Ovary (tissue), 7 donors: ENCODE measurements at regions not wholly inside any gene's neighbourhood (a gene's known extent, or its start where the extent isn't known, plus 50 kb on each side); places are given as distances from the start of the nearest gene placed in this dataset.

Experiments
- DNase-seq, 5 donors: peaks; one replicate each; pipeline ENCODE4 v3.0.0-alpha.2; 2019 to 2020
- H3K27ac ChIP-seq, 2 donors: fragments of 200-600 bp; one replicate each; pipeline versions ENCODE4 v1.5.1 to v1.8.0; 2019 to 2022
- H3K27me3 ChIP-seq: fragments of 200-600 bp; one replicate; pipeline ENCODE4 v1.8.0; 2022
- H3K36me3 ChIP-seq: fragments of 200-600 bp; sonication (generic); one replicate; pipeline ENCODE4 v1.5.1; 2019
- H3K4me1 ChIP-seq: one replicate; pipeline ENCODE4 v1.8.1; 2013; ENCODE audit warnings: mild to moderate bottlenecking, moderate library complexity; ENCODE audit not compliant: insufficient read depth
- H3K4me3 ChIP-seq: fragments of 200-600 bp; sonication (generic); one replicate; pipeline ENCODE4 v1.5.1; 2017
- H3K9me3 ChIP-seq, 2 donors: fragments of 200-600 bp in 1 of 2; sonication (generic) in 1 of 2; one replicate each; pipeline versions ENCODE4 v1.5.1 to v1.8.1; 2013 to 2019; ENCODE audit warnings: mild to moderate bottlenecking in 1 of 2, moderate library complexity in 1 of 2
- CTCF ChIP-seq, 3 donors: fragments of 450-650 bp in 2 of 3; fragments of 200-600 bp in 1 of 3; IDR thresholded peaks; one replicate each; pipeline versions ENCODE4 v1.5.1 to v1.8.0; 2016 to 2022; ENCODE audit warnings: antibody characterized with exemption in 3 of 3, mild to moderate bottlenecking in 1 of 3
- EP300 ChIP-seq: sonication (generic); formaldehyde crosslinking; IDR thresholded peaks from one replicate; pipeline ENCODE4 v1.6.1; 2017; ENCODE audit warnings: antibody characterized with exemption
- POLR2A ChIP-seq: fragments of 450-650 bp; IDR thresholded peaks from one replicate; pipeline ENCODE4 v1.6.1; 2017; ENCODE audit warnings: antibody characterized with exemption, mild to moderate bottlenecking, moderate library complexity
- WGBS, 3 donors: extraction: QIAGEN DNeasy Blood & Tissue Kit in 1 of 3; methylation state at CpG; one replicate each; pipeline versions ENCODE4 v1.1.5 to v1.1.7; 2013 to 2017; 5-methylcytosine and 5-hydroxymethylcytosine counted together
- intact Hi-C, 4 donors: fragments of 100-400 bp; cut with DNase I; formaldehyde crosslinking; loops; one replicate each; pipeline versions ENCODE4 v1.11.0 to v1.15.1; 2022 to 2023
- donor health status: DM: no; HTN: no; CAD: no; lungs with moderate emphysema.
- donor health status: DM: no; HTN: no; CAD: no.
- donor health status: Bipolar disorder and iron deficiency.
- donor health status: DM: no; HTN: no; CAD: no.
- donor health status: DM: yes; HTN: yes; CAD: no.

- TF ChIP-seq POLR2A (no peak), CTCF (IDR thresholded peaks at IDR 0.05) (no peak), EP300 (no peak)
- Histone ChIP-seq H3K4me3 (no peak overlapping the region), H3K27ac (no peak overlapping the region), H3K27me3 (no peaks in the 10 kb centered on the region), H3K9me3 (no peaks in the 10 kb centered on the region), H3K36me3 (no peaks in the 10 kb centered on the region), H3K4me1 (no peaks in the 10 kb centered on the region)
- no peak for DNase-seq
- WGBS, 3 donors: 93 to 100% (median 96%) methylated on average over 1 of the region's 1 CpG
- intact Hi-C loops: no loop called here
Observed at GRCh38 chr6:92271091-92271490, 1148.3 kb downstream of the EPHA7 start.

GRCh38 chr6:92270365-92270764, 1149.0 kb downstream of the EPHA7 start:
- intact Hi-C loops: no loop called here
- Histone ChIP-seq H3K27ac (no peak overlapping the region), H3K36me3 (no peaks in the 10 kb centered on the region), H3K9me3 (no peaks in the 10 kb centered on the region), H3K4me3 (no peak overlapping the region), H3K4me1 (no peaks in the 10 kb centered on the region), H3K27me3 (no peaks in the 10 kb centered on the region)
- no peak for DNase-seq
- WGBS, 3 donors: 95 to 97% (median 97%) methylated on average over 6 of the region's 6 CpGs
- no peak for TF ChIP-seq EP300
- TF ChIP-seq CTCF (IDR thresholded peaks at IDR 0.05): no peak

DNA sequence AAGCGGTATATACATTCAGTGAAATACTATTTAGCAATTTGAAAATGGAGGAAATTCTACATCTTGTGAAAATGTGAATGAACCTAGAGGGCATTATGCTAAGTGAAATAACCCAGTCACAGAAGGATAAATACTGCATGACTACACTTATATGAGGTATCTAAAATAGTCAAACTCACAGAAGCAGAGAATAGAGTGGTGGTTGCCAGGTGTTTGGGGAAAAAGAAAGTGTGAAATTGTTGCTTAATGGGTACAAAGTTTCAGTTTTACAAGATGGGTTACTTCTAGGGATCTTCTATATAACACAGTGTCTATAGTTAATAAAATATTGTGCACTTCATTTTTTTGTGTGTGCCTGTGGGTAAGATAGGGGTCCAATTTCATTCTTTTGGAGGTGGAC, 1152.0 kb downstream of the EPHA7 start:
- Histone ChIP-seq H3K4me1 (no peaks in the 10 kb centered on the region), H3K9me3 (no peaks in the 10 kb centered on the region), H3K27ac (no peak overlapping the region), H3K27me3 (no peaks in the 10 kb centered on the region), H3K36me3 (no peaks in the 10 kb centered on the region), H3K4me3 (no peak overlapping the region)
- intact Hi-C loops: no loop called here
- no peak for DNase-seq
- WGBS, 3 donors: 98 to 100% (median 99%) methylated on average over 1 of the region's 1 CpG
- no peak for TF ChIP-seq EP300
- TF ChIP-seq CTCF (IDR thresholded peaks at IDR 0.05): no peak

- DNase-seq: no peak
- no peak for TF ChIP-seq CTCF (IDR thresholded peaks at IDR 0.05)
- TF ChIP-seq EP300: no peak
- TF ChIP-seq POLR2A: no peak
- no peak overlapping the region for H3K4me3 ChIP-seq
- no peaks in the 10 kb centered on the region for H3K27me3 ChIP-seq
- H3K27ac ChIP-seq: no peak overlapping the region
- H3K9me3 ChIP-seq: no peaks in the 10 kb centered on the region
- intact Hi-C loops: no loop called here
- WGBS, 3 donors: 76 to 77% (median 77%) methylated on average over 6 of the region's 6 CpGs
- no peaks in the 10 kb centered on the region for H3K36me3 ChIP-seq
- no peaks in the 10 kb centered on the region for H3K4me1 ChIP-seq
Observed at GRCh38 chr6:92263864-92264263, 1155.5 kb downstream of the EPHA7 start.

DNA sequence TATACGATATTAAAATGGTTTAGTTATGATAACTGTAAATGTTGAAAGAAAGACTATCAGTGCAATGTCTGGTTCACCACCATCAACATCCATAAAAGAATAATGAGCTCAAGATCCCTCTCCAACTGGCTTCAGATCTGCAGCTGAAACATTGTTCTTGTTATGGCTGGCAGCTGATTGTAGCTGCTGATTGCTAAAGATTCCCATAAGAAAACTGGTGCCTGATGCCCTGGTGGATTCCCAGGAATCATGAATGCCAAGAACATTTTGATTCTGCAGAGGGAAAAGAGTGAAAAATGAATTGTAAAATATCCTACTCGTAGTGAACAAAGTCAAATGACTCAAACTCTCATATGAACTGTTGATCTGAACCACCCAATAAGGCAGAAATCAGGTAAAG, 1160.2 kb downstream of the EPHA7 start:
- H3K27me3 ChIP-seq: no peaks in the 10 kb centered on the region
- WGBS, 3 donors: 25 to 48% (median 42%) methylated on average over 2 of the region's 2 CpGs
- no peaks in the 10 kb centered on the region for H3K9me3 ChIP-seq
- TF ChIP-seq CTCF (IDR thresholded peaks at IDR 0.05) (no peak), POLR2A (no peak), EP300 (no peak)
- H3K27ac ChIP-seq: no peak overlapping the region
- H3K4me3 ChIP-seq: no peak overlapping the region
- DNase-seq: no peak
- no peaks in the 10 kb centered on the region for H3K36me3 ChIP-seq
- intact Hi-C loops: no loop called here
- H3K4me1 ChIP-seq: no peaks in the 10 kb centered on the region
